ENCODE measurements at regions not wholly inside any gene's neighbourhood (a gene's known extent, or its start where the extent isn't known, plus 50 kb on each side); places are given as distances from the start of the nearest gene placed in this dataset.

DNA sequence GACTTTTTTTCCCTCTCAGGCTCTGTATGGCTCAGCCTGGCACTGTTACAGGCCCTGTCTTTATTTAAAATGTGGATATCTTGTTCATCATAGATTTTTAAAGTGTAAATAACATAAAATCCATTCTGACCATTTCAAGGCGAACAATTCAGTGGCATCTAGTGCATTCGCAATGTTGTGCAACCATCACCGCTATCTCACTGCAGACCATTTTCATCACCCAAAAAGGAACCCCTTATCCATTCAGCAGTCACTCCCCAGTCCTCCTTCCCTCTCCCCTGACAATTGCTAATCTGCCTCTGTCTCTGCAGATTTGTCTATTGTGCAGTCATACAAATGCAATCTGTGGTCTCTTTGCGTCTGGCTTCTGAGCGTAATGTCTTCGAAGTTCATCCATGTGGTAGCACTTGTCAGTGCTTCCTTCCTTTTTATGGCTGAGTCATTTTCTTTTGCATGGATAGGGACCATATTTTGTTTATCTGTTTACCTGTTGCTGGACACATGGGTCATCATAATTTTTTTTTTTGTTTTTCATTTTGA lies 148.8 kb upstream of the LHX5 start:
- no peak for DNase-seq (ENCODE audit: low spot score)

DNA sequence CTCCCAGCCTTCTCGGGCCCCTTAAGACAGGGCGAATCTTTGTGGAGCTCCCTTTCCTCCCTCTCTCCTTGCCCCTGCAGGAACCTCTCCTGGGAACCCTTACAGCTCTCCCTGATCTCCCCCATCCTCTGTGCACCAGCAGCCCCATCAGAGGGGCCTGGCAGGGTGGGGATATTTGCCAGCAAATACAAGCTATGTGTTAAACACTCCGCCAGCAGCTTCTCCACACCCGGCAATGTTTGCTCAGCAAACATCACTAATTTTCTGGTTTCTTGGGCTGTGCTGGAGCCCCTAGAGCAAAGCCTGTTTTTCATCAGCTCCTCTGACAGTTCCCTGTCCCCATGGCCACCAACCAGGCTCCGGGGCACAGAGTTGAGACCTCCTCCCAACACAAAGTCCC lies 147.5 kb upstream of the LHX5 start:
- no peak for DNase-seq (ENCODE audit: low spot score)

DNA sequence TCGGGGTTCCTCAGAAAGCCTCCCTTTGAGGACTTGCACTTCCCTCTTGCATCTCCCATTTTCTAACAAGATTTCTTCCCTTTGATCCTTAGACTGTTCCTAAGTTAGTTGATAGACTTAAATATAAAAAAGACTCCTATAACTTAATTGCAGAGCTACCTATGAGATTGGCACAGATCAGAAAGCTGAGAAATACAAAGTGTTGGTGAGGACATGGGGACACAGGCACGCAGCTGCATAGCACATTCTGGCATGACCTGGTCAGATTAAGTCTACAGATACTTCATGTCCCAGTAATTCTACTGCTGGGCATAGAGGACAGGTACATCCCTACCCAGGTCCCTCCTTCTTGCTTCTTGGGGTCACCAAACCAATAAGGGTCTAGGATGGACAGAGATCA lies 141.7 kb upstream of the LHX5 start:
- no peak for DNase-seq (ENCODE audit: low spot score)

DNA sequence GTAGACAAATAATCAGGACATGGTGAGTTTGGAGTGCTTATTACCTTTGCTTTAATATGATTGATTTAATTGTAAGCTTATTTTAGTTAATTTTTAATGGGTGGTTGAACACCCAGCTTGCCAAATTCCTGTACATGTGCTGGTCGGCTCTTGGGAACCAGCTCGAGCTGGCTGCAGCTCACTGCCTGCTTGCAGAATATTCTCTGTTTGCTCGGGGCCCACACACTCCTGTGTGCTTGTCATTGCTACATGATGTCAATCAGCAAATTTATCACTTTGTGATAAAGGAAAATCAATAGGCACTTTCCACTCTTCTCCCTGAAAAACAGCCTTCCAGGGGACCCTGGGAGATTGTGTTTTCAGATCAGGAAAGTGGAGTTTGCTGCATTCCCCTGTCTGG lies 141.1 kb upstream of the LHX5 start:
- DNase-seq (ENCODE audit: low spot score): no peak

DNA sequence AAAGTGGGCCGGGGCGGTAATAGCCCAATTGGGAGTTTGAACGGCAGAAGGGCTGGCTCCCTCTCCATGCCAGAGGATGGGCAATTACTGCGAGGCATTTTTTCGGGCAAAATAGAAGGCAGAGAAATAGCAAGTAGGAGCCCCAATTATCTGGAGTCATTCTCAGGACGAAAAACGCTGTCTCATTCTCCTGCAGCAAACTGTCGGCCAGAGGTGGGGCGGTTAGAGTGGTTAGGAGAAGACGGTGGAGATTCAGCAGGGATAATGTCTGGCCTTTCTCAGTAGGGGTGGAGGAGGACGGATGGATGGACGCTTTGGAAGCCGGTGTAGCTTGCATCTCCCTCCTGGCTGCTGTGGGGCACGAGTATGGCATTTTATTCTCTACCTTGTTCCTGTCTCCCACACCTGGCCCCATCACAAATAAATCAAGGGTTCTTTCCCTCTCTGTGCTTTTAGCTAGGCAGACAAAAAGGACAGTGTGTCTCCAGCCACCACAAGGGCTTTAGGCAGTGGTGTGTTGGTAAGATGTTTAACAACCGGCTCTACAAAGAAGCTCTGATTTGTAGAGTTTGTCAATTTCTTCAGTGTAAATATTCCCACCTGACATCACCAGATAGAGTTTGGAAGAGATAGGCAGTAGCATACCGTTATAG lies 140.5 kb upstream of the LHX5 start:
- no peak for DNase-seq (ENCODE audit: low spot score)

DNA sequence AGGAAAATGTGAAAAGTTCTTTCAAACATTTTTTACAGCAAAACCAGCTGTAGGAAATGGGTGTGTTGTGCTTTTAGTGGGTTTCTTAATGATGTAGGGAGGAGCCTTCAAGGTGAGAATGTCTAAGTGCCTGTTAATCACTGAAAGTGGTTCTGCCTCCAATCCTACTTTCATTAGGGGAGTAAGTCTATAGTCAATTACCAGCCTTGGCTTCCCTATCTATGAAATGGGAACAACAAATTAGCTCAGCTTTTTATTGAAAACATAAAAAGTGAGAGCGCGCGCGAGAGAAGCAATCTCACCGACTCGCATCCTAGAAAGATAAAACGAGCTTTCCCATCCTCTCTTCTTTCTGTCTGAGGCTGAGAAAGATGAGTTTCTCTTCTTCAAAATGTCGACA lies 140.0 kb upstream of the LHX5 start:
- no peak for DNase-seq (ENCODE audit: low spot score)

DNA sequence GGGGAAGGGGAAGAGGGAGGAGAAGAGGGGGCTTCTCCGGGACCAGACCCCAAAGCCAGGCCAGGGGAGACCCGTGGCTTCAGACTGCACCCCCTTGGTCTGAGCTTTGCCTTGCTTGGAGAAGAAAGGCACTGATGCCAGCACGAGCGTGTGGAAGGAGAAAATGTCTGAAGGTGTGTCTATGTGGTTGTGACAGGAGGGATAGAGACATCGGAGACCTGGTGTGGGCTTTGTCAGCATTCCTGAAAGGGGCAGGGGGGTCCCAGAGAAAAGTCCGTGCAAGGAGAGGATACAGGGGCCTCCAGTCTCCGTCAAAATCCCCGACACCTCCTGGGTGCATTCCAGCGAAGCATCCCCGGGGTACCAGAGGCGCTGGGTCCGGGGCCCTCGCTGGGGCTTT lies 139.0 kb upstream of the LHX5 start:
- DNase-seq (ENCODE audit: low spot score): no peak

DNA sequence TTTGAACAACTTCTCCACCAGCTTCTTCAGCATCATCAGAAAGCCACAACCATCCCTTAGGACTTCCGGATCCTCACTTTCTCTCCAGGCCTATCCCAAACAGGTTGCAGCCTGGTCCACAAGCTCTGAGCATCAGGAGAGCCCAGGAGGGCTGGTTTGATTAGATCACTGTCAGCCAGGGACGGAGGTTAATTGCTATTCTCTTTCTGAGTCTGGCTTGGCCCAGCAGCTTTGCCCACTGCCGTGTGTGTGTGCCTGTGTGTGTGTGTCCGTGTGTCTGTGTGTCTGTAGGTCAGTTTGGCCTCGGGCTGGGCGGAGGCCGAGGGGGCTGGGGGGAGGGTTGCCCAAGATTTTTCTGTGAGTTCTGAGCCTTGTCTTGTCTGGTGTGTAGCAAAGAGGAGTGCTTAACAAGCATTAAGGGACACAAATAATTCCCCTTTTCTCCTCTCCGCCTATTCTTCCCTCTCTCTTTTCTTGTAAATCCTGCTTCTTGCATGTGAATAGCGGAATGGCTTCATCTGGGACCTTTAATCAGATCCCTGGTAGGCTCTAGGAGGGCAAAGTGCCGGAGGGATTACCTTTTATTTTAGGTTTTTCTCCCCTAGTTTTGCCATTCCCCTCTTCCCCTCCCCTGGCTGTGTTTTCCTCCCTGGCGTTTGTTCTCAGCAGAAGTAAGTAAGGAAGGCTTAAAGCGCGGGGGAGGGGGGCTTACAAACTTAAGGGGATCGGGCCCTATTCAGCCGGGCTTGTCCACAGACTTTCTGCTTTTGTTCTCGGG lies 138.2 kb upstream of the LHX5 start:
- DNase-seq (ENCODE audit: low spot score): no peak

DNA sequence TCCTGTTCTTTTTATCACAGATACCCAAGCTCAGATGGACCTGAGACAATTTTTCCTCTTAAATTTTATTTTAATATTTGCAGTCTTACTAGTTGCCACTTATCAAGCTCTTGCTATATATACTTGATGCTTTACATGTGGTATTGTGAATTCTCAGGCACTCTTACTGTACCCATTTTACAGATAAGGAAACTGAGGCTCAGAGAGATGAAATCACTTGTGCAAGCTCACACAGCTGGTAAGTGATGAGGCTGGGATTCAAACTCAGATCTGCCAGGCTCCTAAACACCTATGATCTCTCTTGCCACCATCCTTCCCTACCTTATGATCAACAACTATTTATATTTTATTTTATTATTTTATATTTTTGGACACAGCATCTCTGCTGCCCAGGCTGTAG lies 133.0 kb upstream of the LHX5 start:
- DNase-seq (ENCODE audit: low spot score): no peak

DNA sequence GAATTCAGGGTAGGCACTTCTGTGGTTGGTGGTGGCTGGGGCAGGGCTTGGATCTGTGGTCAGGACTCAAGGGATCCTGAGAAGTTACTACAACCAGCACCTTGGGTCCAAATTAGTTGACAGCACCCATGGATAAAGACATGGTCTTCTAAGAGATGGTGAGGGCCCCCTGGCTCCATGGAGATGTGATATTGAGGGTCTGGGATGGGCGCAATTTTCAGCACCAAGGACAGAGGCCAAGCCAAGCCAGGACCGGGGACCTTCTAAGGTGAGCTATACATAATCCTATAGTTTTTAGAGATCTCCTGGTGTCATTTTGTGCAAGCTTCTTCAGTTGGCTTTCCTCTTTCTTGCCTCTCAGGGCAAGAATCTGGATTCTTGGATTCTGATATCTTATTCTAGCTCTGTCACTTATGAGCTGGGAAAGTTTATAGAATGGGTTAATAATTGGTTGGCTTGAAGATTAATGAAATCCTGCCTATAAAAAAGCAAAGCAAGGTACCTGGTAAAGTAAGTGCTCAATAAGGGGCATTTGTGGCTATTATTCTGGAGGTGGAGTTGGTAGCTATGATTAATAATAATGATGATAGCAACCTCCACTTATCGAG lies 130.1 kb upstream of the LHX5 start:
- no peak for DNase-seq (ENCODE audit: low spot score)

DNA sequence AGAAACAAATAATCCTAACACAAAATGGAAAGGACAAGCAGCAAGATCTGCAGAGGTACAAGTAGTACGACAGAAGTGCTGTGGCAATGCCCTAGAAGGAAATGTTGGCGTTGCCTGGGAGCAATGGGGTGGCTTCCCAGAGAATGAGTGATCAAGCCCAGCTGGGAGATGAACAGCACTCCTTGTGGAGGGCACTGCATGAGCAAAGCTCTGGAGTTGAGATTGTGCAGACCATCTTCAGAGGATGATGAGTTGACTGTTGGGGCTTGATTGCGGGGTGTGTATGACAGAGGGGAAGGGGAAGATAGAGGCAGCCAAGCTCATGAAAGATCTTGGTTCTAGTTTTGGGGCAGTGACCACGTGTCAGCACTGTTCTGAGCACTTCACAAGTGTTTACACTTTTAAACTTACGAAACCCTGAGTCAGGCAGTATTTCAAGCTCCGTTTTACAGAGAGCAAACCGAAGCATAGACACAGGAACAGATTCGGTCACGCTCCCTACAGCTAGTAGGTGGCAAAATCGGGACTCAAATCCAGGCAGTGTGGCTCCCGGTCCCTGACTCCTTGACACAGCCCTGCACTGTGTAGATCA lies 127.2 kb upstream of the LHX5 start:
- DNase-seq (ENCODE audit: low spot score): no peak

DNA sequence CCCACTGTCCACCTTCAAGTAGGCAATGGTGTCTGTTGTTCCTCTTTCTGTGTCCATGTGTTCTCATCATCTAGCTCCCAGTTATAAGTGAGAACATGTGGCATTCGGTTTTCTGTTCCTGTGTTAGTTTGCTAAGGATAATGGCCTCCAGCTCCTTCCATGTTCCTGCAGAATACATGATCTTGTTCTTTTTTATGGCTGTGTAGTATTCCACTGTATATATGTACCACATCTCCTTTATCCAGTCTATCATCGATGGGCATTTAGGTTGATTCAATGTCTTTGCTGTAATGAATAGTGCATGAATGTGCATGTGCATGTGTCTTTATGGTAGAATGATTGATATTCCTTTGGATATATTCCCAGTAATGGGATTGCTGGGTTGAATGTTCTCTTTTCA lies 123.3 kb upstream of the LHX5 start:
- DNase-seq (ENCODE audit: low spot score): no peak

DNA sequence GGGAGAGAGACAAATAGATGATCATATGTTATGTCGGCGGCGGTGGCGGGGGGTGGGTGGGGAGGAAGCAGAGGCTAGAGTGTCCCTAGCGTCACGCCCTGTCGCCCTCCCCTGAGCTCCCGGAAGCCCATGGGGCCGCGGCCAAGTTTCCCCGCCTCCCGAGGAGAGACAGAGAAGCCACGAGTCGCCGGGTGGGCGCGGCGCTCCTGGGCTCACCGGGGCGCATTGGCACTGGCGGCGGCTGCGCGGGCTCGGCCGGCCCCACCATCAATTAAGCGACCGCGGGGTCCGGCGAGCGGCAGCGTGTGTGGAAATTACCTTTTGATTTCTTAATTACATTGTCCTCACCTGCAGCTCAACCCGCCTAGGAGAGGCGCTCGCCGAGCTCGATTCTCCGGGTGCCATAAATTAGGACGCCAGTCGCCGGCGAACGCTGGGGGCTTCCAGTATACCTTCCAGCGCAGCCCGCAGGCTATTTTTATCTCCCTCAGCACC lies 119.9 kb upstream of the LHX5 start:
- peak; percentile 50 for DNase-seq (ENCODE audit: low spot score)

DNA sequence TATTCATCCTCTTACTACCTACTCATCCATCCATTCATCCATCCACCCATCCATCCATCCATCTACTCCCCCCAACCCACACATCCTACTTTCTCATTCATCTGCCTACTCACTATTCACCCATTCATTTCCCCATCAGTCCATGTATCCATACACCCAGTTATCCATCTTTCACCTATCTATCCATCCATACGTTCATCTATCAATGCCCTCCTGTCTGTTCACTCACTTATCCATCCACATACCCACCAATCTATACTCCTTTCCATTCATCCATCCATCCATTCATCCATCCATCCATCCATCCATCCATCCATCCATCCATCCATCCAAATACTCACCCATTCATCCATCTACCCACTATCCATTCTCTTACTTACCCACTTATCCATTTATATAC lies 117.8 kb upstream of the LHX5 start:
- DNase-seq (ENCODE audit: low spot score): no peak

DNA sequence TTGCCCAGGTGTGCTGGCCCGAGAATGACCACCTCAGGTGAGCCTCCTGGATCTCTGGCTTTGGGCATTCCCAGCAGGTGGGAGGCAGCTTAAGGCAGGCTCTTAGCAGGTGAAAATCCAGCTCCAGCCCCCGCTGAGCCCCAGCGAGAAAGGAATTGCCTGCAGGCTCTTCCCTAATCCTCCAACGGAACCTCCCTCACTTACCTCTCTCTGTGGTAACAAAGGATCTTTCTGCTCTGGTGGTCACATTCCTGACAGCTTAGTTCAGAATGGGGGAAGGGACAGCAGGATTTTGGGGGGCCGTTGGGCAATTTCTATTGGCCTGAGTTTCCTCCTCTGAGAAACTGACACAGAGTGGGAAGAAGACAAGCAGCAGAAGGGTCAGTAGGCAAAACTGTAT lies 116.0 kb upstream of the LHX5 start:
- DNase-seq (ENCODE audit: low spot score): no peak

DNA sequence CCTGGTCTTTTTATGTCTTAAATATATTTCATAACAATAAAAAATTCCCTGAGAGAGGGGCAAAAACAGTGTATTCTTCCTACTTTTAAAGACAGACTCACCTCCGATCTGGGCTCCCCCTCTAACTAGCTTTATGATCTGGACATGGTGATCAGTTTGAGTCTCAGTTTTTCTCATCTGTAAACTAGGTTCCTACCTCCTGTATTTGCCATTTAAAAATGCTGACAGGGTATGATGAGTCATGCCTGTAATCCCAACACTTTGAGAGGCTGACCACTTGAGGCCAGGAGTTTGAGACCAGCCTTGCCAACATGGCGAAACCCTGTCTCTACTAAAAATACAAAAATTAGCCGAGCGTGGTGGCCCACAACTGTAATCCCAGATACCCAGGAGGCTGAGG lies 114.8 kb upstream of the LHX5 start:
- no peak for DNase-seq (ENCODE audit: low spot score)

DNA sequence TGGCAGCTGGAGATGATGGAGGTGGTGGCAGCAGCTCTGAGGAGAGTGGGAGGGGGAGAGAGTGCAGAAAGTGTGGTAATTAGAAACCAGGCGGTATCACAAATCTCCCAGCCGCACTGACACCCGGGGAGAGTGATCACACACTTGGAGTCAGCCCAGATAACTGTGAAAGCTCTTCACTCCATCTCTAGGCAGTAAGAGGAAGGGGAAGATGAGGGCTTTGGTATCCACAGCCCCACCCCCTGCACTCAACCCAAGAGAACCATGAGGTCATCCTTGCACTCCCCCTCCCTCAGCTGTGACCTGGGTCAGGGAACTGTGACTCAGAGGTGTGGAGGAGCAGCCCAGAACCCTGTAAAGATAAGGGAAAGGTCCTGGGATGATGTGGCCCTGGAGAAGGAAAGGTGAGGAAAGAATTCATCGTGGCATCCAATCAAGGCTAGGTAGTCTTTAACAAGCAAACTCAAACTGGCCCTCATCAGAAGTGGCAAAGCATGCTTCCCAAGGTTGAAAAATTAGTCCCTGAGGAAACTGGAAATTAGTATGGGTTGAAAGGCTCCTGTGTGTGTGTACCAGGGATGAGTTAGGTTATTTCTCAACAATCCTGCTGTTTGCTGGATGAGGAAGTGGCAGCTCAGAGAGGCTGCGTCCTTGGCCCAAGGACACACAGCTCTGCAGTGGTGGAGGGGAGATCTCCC lies 111.0 kb upstream of the LHX5 start:
- no peak for DNase-seq (ENCODE audit: low spot score)

DNA sequence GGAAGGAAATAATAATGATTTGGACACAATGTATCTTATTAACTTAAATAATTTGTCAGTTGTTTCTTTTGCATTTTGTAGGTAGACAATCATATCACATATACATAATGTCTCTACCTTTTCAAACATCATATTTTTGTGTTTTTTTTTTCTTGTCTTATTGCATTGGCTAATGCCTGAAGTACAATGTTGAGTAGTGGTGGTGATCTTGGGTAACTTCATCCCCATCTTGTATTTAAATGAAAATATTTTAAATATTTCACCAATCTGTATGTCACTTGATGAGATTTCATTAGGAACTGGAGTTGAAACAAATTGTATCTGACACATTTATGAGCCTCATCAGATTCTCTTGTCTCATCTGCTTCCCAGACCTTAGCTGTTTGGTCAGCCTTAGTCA lies 109.7 kb upstream of the LHX5 start:
- no peak for DNase-seq (ENCODE audit: low spot score)

DNA sequence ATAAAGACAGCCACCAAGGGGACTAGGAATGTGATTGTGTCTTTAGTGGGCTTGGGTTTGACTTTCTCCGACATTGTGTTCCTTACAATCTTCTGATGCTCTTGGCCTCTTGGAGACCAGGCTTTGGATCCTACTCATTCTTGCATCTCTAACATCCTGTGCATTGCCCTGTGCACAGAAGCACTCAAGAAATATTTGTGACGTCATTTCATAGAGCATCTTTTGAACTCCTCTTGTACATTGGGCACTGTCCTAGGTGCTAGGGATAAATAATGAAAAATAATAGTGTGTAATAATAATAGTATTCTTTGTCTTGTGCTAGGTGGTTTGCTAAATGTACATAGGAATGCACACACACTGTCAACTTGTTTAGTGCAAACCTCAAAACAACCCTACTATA lies 108.8 kb upstream of the LHX5 start:
- DNase-seq (ENCODE audit: low spot score): no peak

DNA sequence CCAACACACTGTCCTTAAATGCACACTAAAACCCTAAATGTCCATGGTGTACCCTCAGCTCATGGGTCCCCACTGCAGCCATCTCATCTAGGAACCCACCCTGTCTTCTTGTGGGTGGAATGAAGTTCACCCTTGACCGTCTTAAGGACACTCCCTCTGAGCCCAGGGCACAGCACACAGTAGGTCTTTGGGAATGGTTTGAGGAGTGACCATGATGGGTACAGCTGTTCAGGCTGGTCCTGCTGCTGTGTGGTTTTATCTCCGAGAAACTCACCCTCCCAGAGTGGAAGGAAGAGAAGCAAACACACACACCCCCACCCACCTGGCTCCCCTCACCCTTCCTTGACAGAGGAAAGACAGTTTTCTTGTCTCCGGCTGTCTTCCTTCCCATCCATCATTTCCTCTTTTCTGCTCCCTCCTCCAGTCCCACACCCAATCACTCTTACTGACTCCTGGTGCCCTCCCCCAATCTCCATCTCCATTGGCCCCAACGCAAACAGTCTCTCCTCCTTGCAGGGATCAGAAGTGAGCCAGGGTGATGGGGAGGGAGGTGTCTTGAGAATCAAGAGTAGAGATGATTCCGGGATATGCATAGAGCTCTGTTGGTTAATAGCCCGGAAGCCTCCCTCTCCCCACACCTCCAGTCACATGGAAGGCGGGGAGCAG lies 105.9 kb upstream of the LHX5 start:
- no peak for DNase-seq (ENCODE audit: low spot score)

DNA sequence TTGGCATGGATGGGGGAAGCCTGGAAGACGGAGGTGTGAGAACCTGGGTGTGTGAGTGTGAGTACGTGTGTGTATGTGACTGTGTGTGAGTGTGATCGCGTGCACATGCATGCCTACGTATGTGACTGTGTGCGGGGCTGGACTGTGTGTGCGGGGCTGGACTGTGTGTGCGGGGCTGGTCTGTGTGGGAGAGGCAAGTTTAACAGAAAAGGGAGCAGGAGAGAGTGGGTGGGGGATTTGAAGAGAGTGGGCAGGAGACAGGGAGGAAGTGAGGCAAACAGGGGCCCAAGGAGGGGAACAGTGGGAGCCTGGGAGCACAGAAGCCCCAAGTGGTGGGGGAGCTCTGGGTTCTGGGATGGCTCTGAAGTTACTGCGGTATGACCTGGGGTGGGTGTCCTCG lies 103.7 kb upstream of the LHX5 start:
- no peak for DNase-seq (ENCODE audit: low spot score)

Measured in H4 (cell line).